Endodermal cell (in vitro differentiated cells): ENCODE measurements at regions not wholly inside any gene's neighbourhood (a gene's known extent, or its start where the extent isn't known, plus 50 kb on each side); places are given as distances from the start of the nearest gene placed in this dataset.

Source experiments
- DNase-seq: peaks from one replicate; pipeline ENCODE4 v3.0.0-alpha.2; 2017
- H3K27ac ChIP-seq: 2 replicates; pipeline ENCODE4 v1.5.1; 2013; ENCODE audit warnings: mild to moderate bottlenecking, low read depth, low read length, moderate library complexity
- H3K27me3 ChIP-seq: 2 replicates; pipeline ENCODE4 v1.6.1; 2013; ENCODE audit warnings: mild to moderate bottlenecking, low read length, moderate library complexity; ENCODE audit not compliant: insufficient read depth, control insufficient read depth, poor library complexity, severe bottlenecking
- H3K36me3 ChIP-seq: 2 replicates; pipeline ENCODE4 v1.7.0; 2013; ENCODE audit warnings: mild to moderate bottlenecking, low read length, moderate library complexity; ENCODE audit not compliant: control insufficient read depth, insufficient read depth
- H3K4me1 ChIP-seq: one replicate; pipeline ENCODE4 v1.7.0; 2013; ENCODE audit warnings: low read length; ENCODE audit not compliant: control insufficient read depth, insufficient read depth
- H3K4me3 ChIP-seq: 2 replicates; pipeline ENCODE4 v1.5.1; 2013; ENCODE audit warnings: mild to moderate bottlenecking, low read length, moderate library complexity
- H3K9ac ChIP-seq: 2 replicates; pipeline ENCODE4 v1.6.1; 2013; ENCODE audit warnings: mild to moderate bottlenecking, low read length, moderate library complexity; ENCODE audit not compliant: poor library complexity, severe bottlenecking; ENCODE audit errors: extremely low read depth
- H3K9me3 ChIP-seq: 2 replicates; pipeline ENCODE4 v1.6.1; 2013; ENCODE audit warnings: mild to moderate bottlenecking, low read length, moderate library complexity; ENCODE audit not compliant: control insufficient read depth
- H3K27ac Mint-ChIP-seq: 2 replicates; pipeline ENCODE4 v1.8.0; 2020; ENCODE audit warnings: mixed read lengths
- H3K27me3 Mint-ChIP-seq: 2 replicates; pipeline ENCODE4 v1.8.0; 2021; ENCODE audit warnings: mild to moderate bottlenecking, mixed read lengths; ENCODE audit not compliant: insufficient read depth
- H3K36me3 Mint-ChIP-seq: 2 replicates; pipeline ENCODE4 v1.8.0; 2020; ENCODE audit warnings: low read depth, mixed read lengths
- H3K4me1 Mint-ChIP-seq: 2 replicates; pipeline ENCODE4 v1.8.0; 2020; ENCODE audit warnings: mixed read lengths
- H3K4me3 Mint-ChIP-seq: 2 replicates; pipeline ENCODE4 v1.8.0; 2020; ENCODE audit warnings: mild to moderate bottlenecking, moderate library complexity, mixed read lengths
- H3K9me3 Mint-ChIP-seq: 2 replicates; pipeline ENCODE4 v1.8.0; 2020; ENCODE audit warnings: mild to moderate bottlenecking, mixed read lengths
- CTCF ChIP-seq: fragments of 200-600 bp; sonication (generic); conservative IDR thresholded peaks from 2 replicates; pipeline ENCODE4 v1.5.0; 2021; ENCODE audit warnings: antibody characterized with exemption, mild to moderate bottlenecking
- WGBS, 2 experiments: methylation state at CpG; one replicate each; pipeline versions ENCODE4 v1.1.5 to v1.1.7; 2013; ENCODE audit warnings: missing lambda C conversion rate in 2 of 2, mixed read lengths in 1 of 2; ENCODE audit not compliant: insufficient coverage in 1 of 2, insufficient read length in 1 of 2; 5-methylcytosine and 5-hydroxymethylcytosine counted together

DNA sequence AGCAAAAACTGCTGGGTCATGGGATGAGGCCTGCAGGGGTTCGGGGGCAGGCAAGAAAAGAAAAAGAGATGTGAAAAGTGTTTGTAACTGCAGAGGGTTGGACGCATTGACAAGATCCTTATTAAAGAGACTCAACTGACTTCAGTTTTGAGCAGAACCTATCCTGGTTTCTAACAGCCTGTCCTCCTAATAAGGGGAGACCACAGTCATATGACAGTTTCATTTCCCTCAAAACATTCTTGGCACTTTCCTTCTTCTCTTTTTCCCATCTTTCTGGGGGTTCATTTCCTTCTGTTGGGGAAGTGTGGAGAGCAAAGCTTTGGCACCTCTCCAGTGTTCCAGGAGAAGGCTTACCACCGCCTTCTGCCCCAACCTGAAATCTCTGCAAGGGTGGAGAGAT is 118.5 kb downstream of the MAF start:
- Mint-ChIP-seq H3K4me3 (no peak overlapping the region), H3K4me1 (peaks cover 3% of the 10 kb centered on the region), H3K36me3 (no peaks in the 10 kb centered on the region), H3K9me3 (no peaks in the 10 kb centered on the region), H3K27me3 (peaks cover 15% of the 10 kb centered on the region), H3K27ac (no peak overlapping the region)
- Histone ChIP-seq H3K27ac (no peak overlapping the region), H3K4me1 (no peaks in the 10 kb centered on the region), H3K4me3 (no peak overlapping the region), H3K9me3 (no peaks in the 10 kb centered on the region), H3K27me3 (no peaks in the 10 kb centered on the region), H3K9ac (no peak overlapping the region), H3K36me3 (no peaks in the 10 kb centered on the region)
- TF ChIP-seq CTCF = no peak
- WGBS, 2 experiments = 84 to 90% methylated on average over 2 to 3 of the region's 3 CpGs
- no peak for DNase-seq

GRCh38 chr16:79480929-79481328 is 119.6 kb downstream of the MAF start:
- Mint-ChIP-seq H3K9me3 (no peaks in the 10 kb centered on the region), H3K4me1 (peaks cover 3% of the 10 kb centered on the region), H3K4me3 (no peak overlapping the region), H3K36me3 (no peaks in the 10 kb centered on the region), H3K27me3 (peaks cover 15% of the 10 kb centered on the region), H3K27ac (no peak overlapping the region)
- Histone ChIP-seq H3K27ac (no peak overlapping the region), H3K9me3 (no peaks in the 10 kb centered on the region), H3K4me1 (no peaks in the 10 kb centered on the region), H3K9ac (no peak overlapping the region), H3K4me3 (no peak overlapping the region), H3K27me3 (no peaks in the 10 kb centered on the region), H3K36me3 (no peaks in the 10 kb centered on the region)
- 92% methylated on average over 3 of the region's 3 CpGs; no CpG with 5 or more reads in 1 of the 2 experiments for WGBS, 2 experiments
- DNase-seq = no peak
- TF ChIP-seq CTCF = no peak

- TF ChIP-seq CTCF = no peak
- Mint-ChIP-seq H3K36me3 (no peaks in the 10 kb centered on the region), H3K9me3 (no peaks in the 10 kb centered on the region), H3K4me1 (peaks cover 3% of the 10 kb centered on the region), H3K4me3 (no peak overlapping the region), H3K27me3 (peaks cover 15% of the 10 kb centered on the region), H3K27ac (no peak overlapping the region)
- WGBS, 2 experiments = 84 to 89% methylated on average over 5 to 8 of the region's 8 CpGs
- Histone ChIP-seq H3K9ac (no peak overlapping the region), H3K27ac (no peak overlapping the region), H3K36me3 (no peaks in the 10 kb centered on the region), H3K4me1 (no peaks in the 10 kb centered on the region), H3K9me3 (no peaks in the 10 kb centered on the region), H3K27me3 (no peaks in the 10 kb centered on the region), H3K4me3 (no peak overlapping the region)
- no peak for DNase-seq
Measured at GRCh38 chr16:79480056-79480455, 120.5 kb downstream of the MAF start.
